ENCODE measurements at regions not wholly inside any gene's neighbourhood (a gene's known extent, or its start where the extent isn't known, plus 50 kb on each side); places are given as distances from the start of the nearest gene placed in this dataset.

DNA sequence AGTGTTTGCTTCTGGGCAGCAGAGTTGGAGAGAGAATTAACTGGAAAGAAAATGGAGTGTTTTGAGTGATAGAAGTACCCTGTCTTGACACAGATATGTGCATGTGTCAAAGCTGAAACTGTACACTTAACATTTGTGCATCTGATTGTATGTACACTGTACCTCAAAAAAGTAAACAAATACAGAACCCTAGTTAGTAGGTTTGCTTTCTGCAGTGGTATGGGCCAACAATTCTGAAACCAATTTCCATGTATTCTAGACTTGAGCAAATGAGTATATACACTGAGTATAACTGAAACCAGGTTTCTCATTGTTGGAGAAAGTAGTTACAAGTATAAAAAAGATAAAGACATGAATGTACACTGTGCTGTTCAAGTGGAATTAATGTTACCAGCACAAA, 52.4 kb downstream of the ELAPOR2 start:
- Histone ChIP-seq H3K9ac (ENCODE audit: low read length in 5 of 5) (no peak overlapping the region), H3K4me1 (ENCODE audit: control insufficient read depth in 5 of 5, insufficient read depth in 5 of 5, low read length in 5 of 5) (peaks cover 0 to 19% (median 8%) of the 10 kb centered on the region in 5 donors), H3K9me3 (ENCODE audit: control insufficient read depth in 5 of 5, low read length in 5 of 5) (no peaks in the 10 kb centered on the region), H3K27me3 (ENCODE audit: control insufficient read depth in 5 of 5, insufficient read depth in 4 of 5, low read length in 5 of 5) (no peaks in the 10 kb centered on the region), H3K36me3 (ENCODE audit: control insufficient read depth in 5 of 5, insufficient read depth in 5 of 5, low read length in 5 of 5) (no peaks in the 10 kb centered on the region), H3K27ac (ENCODE audit: low read depth, low read length) (no peak overlapping the region), H3K4me3 (ENCODE audit: low read depth in 1 of 5, low read length in 5 of 5) (no peak overlapping the region)

DNA sequence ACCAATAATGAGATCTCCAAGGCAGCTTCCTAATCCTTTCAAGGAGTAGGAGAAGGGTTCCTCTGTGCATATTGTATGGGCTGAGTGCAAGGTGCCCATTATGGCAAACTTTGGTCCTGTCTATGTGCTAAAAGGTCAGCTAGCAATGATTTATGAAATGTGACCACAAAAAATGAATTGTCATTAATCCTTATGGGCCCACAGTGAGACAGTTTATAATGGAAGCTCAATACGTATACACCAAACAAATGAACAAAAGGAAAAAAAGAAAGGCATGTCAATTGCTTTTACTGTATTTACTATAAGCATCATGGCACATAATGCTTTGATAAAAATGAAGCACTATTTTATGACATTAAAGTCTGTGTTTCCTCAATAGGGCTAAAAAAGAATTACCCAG, 54.5 kb downstream of the ELAPOR2 start:
- H3K4me1 ChIP-seq (ENCODE audit: control insufficient read depth in 5 of 5, insufficient read depth in 5 of 5, low read length in 5 of 5) = peaks cover 2 to 33% (median 15%) of the 10 kb centered on the region in 5 donors
- no peaks in the 10 kb centered on the region for H3K27me3 ChIP-seq (ENCODE audit: control insufficient read depth in 5 of 5, insufficient read depth in 4 of 5, low read length in 5 of 5)
- no peak overlapping the region for H3K9ac ChIP-seq (ENCODE audit: low read length in 5 of 5)

DNA sequence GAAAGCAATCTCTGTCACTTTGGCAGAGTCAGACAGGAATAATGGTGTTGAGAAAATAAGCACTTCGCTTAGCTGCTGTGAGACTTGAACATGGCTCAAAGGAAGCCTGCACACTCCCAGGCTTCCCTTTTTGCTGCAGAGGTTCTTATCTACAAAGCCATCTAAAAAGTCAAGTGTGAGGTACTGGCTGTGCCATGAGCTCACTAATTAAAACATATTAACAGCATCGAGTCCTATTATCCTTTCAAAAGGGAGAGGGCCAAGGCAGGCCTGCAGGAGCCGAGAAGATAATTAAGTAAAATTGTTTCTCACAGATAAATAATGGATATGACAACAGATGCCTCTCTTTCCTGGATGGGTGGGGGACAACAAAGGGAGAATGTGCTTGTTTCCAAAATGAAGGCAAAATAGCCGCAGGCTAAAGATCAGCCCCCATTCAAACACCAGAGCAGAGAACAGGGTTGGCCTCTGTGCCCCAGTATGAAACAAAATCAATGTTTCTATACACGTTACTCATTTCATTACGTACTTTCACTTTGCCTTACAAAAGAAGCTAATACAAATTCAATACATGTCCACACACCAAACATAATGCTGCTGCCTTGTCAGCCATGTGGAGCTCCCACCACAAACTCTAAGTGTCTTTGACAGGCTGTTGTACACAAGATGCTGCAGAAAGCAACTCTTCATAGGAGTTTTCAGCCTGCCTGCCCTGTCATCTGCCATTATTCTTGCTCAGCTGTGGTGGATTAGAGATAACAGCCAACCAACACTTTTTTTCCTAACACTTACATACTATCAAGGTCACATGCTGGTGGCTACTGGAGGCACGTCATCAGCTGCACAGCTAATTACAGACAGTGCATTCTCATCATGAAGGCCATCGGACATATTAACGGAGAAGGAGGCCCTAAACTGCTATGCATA, 55.3 kb downstream of the ELAPOR2 start:
- Histone ChIP-seq H3K9me3 (ENCODE audit: control insufficient read depth in 5 of 5, low read length in 5 of 5) (no peaks in the 10 kb centered on the region), H3K4me1 (ENCODE audit: control insufficient read depth in 5 of 5, insufficient read depth in 5 of 5, low read length in 5 of 5) (peaks cover 2 to 35% (median 15%) of the 10 kb centered on the region in 5 donors), H3K27ac (ENCODE audit: low read depth, low read length) (no peak overlapping the region), H3K4me3 (ENCODE audit: low read depth in 1 of 5, low read length in 5 of 5) (peak overlapping the region in 2 of 5 donors; percentile 8 to 39), H3K27me3 (ENCODE audit: control insufficient read depth in 5 of 5, insufficient read depth in 4 of 5, low read length in 5 of 5) (no peaks in the 10 kb centered on the region), H3K9ac (ENCODE audit: low read length in 5 of 5) (no peak overlapping the region), H3K36me3 (ENCODE audit: control insufficient read depth in 5 of 5, insufficient read depth in 5 of 5, low read length in 5 of 5) (no peaks in the 10 kb centered on the region)

More for the DNA sequence above, 54.5 kb downstream of the ELAPOR2 start:
- no peak overlapping the region for H3K4me3 ChIP-seq (ENCODE audit: low read depth in 1 of 5, low read length in 5 of 5)
- no peaks in the 10 kb centered on the region for H3K9me3 ChIP-seq (ENCODE audit: control insufficient read depth in 5 of 5, low read length in 5 of 5)
- no peaks in the 10 kb centered on the region for H3K36me3 ChIP-seq (ENCODE audit: control insufficient read depth in 5 of 5, insufficient read depth in 5 of 5, low read length in 5 of 5)
- H3K27ac ChIP-seq (ENCODE audit: low read depth, low read length) = no peak overlapping the region

DNA sequence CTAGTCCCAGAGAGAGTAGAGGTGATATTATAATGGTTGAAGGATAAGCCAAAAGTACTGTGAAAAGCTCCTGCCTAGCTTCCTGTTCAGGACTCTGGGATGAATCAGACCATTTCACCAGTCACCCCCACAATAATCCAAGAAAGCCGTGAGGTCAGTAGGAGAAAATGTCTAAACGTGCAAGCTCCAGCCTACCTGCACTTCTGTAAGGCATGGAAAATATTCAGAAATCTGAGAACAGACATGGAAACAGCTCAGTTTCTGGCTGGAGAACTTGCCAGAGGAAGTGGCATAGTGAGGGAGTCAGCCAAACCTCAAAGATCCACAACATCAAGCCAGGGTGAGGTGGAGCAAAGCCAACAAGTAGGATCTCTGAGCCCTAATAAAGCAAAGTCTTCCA, 58.2 kb downstream of the ELAPOR2 start:
- H3K27ac ChIP-seq (ENCODE audit: low read depth, low read length) = no peak overlapping the region
- H3K9me3 ChIP-seq (ENCODE audit: control insufficient read depth in 5 of 5, low read length in 5 of 5) = no peaks in the 10 kb centered on the region
- H3K4me1 ChIP-seq (ENCODE audit: control insufficient read depth in 5 of 5, insufficient read depth in 5 of 5, low read length in 5 of 5) = peaks cover 2 to 35% (median 15%) of the 10 kb centered on the region in 5 donors
- H3K36me3 ChIP-seq (ENCODE audit: control insufficient read depth in 5 of 5, insufficient read depth in 5 of 5, low read length in 5 of 5) = no peaks in the 10 kb centered on the region
- no peak overlapping the region for H3K4me3 ChIP-seq (ENCODE audit: low read depth in 1 of 5, low read length in 5 of 5)
- no peak overlapping the region for H3K9ac ChIP-seq (ENCODE audit: low read length in 5 of 5)
- no peaks in the 10 kb centered on the region for H3K27me3 ChIP-seq (ENCODE audit: control insufficient read depth in 5 of 5, insufficient read depth in 4 of 5, low read length in 5 of 5)

DNA sequence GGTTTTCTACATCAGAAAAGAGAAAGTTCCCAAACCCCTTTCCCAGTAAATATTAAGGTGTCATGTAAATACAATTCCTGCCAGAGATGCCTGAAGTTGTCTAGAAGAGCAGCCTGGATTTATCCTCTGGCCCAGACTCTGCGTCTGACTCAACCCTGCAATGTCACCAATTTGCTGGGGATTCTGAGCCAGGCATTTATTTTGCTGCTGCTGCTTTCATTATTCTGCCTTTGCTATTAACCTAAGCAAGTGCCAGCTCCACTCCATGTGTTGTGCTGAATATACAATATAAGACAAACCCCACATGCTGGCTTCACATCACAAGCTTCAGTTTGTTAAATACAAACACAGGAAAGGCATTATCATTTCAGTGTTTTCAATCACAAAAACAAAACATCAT, 59.1 kb downstream of the ELAPOR2 start:
- no peak overlapping the region for H3K9ac ChIP-seq (ENCODE audit: low read length in 5 of 5)
- no peak overlapping the region for H3K27ac ChIP-seq (ENCODE audit: low read depth, low read length)
- H3K4me1 ChIP-seq (ENCODE audit: control insufficient read depth in 5 of 5, insufficient read depth in 5 of 5, low read length in 5 of 5) = peaks cover 2 to 35% (median 15%) of the 10 kb centered on the region in 5 donors
- no peaks in the 10 kb centered on the region for H3K36me3 ChIP-seq (ENCODE audit: control insufficient read depth in 5 of 5, insufficient read depth in 5 of 5, low read length in 5 of 5)
- no peak overlapping the region for H3K4me3 ChIP-seq (ENCODE audit: low read depth in 1 of 5, low read length in 5 of 5)
- H3K9me3 ChIP-seq (ENCODE audit: control insufficient read depth in 5 of 5, low read length in 5 of 5) = no peaks in the 10 kb centered on the region
- no peaks in the 10 kb centered on the region for H3K27me3 ChIP-seq (ENCODE audit: control insufficient read depth in 5 of 5, insufficient read depth in 4 of 5, low read length in 5 of 5)

DNA sequence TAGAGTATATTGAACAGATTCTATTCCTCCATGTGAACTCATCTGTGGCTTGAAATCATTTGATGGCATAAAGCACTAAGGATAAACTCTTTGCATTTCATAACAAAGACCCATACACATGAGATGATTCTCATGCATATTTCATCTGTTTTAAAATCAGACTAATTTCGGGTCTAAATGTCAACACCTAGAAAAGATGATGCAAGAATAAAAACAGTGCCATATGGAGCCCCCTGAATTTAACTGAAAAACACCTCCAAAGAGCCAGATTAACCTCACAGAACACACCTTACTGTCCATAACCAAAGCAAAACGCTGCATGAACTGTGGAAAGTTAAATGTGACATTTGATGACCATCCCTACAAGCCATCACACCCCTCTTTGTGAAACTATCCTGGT, 59.7 kb downstream of the ELAPOR2 start:
- H3K9me3 ChIP-seq (ENCODE audit: control insufficient read depth in 5 of 5, low read length in 5 of 5) = no peaks in the 10 kb centered on the region

DNA sequence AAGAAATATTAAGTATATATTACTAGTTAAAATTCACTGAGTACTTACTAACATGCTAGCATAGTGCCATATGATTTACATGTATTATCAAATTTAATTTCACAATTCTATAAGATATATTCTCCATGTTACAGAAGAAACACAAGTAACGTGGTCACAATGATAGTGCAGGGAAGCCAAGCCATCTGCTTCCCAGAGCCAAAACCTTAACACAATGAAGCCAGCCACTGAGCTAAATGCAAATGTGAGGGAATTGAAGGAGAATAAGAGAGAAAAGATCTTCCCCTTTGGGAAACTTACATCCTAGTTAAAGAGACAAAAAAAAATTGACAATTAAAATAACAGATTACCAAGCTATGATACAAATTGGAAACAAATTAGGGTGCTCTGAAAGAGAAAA, 63.6 kb downstream of the ELAPOR2 start:
- H3K36me3 ChIP-seq (ENCODE audit: control insufficient read depth in 5 of 5, insufficient read depth in 5 of 5, low read length in 5 of 5) = no peaks in the 10 kb centered on the region
- H3K4me1 ChIP-seq (ENCODE audit: control insufficient read depth in 5 of 5, insufficient read depth in 5 of 5, low read length in 5 of 5) = peaks cover 0 to 16% (median 7%) of the 10 kb centered on the region in 5 donors
- no peak overlapping the region for H3K9ac ChIP-seq (ENCODE audit: low read length in 5 of 5)
- no peaks in the 10 kb centered on the region for H3K9me3 ChIP-seq (ENCODE audit: control insufficient read depth in 5 of 5, low read length in 5 of 5)
- no peak overlapping the region for H3K4me3 ChIP-seq (ENCODE audit: low read depth in 1 of 5, low read length in 5 of 5)
- H3K27me3 ChIP-seq (ENCODE audit: control insufficient read depth in 5 of 5, insufficient read depth in 4 of 5, low read length in 5 of 5) = no peaks in the 10 kb centered on the region
- no peak overlapping the region for H3K27ac ChIP-seq (ENCODE audit: low read depth, low read length)

More for the DNA sequence above, 59.7 kb downstream of the ELAPOR2 start:
- peaks cover 2 to 32% (median 15%) of the 10 kb centered on the region in 5 donors for H3K4me1 ChIP-seq (ENCODE audit: control insufficient read depth in 5 of 5, insufficient read depth in 5 of 5, low read length in 5 of 5)
- no peaks in the 10 kb centered on the region for H3K27me3 ChIP-seq (ENCODE audit: control insufficient read depth in 5 of 5, insufficient read depth in 4 of 5, low read length in 5 of 5)
- no peak overlapping the region for H3K9ac ChIP-seq (ENCODE audit: low read length in 5 of 5)
- no peak overlapping the region for H3K4me3 ChIP-seq (ENCODE audit: low read depth in 1 of 5, low read length in 5 of 5)
- H3K27ac ChIP-seq (ENCODE audit: low read depth, low read length) = no peak overlapping the region
- H3K36me3 ChIP-seq (ENCODE audit: control insufficient read depth in 5 of 5, insufficient read depth in 5 of 5, low read length in 5 of 5) = no peaks in the 10 kb centered on the region

DNA sequence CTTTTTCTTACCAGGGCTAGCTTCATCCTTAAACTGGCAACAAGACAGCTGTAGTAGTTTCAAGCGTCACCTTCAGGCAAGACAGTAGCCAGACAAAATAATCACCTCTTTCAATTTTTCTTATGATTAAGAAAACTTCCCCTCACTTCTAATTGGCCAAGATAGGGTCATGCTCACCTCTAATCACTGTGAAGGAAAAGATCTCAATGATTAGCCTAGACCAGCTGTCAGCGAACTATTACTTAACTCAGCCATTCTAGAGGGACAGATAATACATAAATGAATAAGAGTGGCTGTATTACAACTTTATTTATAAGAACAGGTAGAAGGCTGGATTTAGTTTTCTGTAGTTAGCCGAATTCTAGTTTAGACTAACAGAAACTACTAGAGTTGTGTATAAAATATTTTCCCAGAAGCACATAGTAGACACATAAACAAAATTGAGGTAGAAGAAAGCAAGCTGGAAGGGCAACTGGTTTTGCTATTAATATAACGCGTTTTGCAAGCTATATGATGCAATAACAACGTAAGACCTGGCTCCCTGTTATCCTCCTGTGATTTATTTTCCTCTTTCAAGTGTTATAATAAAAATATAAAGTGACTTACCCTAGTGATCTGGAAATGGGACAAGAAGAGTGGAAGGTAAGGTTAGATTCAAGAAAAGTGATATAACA, 64.3 kb downstream of the ELAPOR2 start:
- H3K4me1 ChIP-seq (ENCODE audit: control insufficient read depth in 5 of 5, insufficient read depth in 5 of 5, low read length in 5 of 5) = peaks cover 0 to 11% (median 2%) of the 10 kb centered on the region in 5 donors
- H3K27ac ChIP-seq (ENCODE audit: low read depth, low read length) = no peak overlapping the region
- H3K27me3 ChIP-seq (ENCODE audit: control insufficient read depth in 5 of 5, insufficient read depth in 4 of 5, low read length in 5 of 5) = no peaks in the 10 kb centered on the region
- no peak overlapping the region for H3K4me3 ChIP-seq (ENCODE audit: low read depth in 1 of 5, low read length in 5 of 5)
- no peaks in the 10 kb centered on the region for H3K36me3 ChIP-seq (ENCODE audit: control insufficient read depth in 5 of 5, insufficient read depth in 5 of 5, low read length in 5 of 5)
- no peaks in the 10 kb centered on the region for H3K9me3 ChIP-seq (ENCODE audit: control insufficient read depth in 5 of 5, low read length in 5 of 5)
- no peak overlapping the region for H3K9ac ChIP-seq (ENCODE audit: low read length in 5 of 5)

DNA sequence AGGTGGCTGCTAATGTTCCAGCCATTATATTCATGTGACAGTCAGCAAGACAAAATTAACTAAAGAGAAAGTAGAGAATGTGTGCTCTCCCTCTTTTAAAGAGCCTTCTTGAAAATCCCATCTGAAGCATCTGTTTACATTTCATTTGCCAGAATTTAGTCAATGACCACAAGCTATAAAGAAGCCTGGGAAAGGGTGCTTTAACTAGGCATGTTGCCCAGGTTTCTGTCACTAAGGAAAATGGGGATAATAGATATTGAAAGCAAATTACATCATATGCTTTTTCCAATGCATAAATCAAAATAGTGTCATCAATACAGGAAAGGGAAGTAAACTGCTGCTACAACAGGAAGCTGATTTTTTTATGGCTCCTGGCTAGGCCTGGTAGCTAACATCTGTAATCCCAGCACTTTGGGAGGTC, 67.7 kb downstream of the ELAPOR2 start:
- no peak overlapping the region for H3K27ac ChIP-seq (ENCODE audit: low read depth, low read length)
- no peaks in the 10 kb centered on the region for H3K27me3 ChIP-seq (ENCODE audit: control insufficient read depth in 5 of 5, insufficient read depth in 4 of 5, low read length in 5 of 5)
- peaks cover 0 to 7% (median 0%) of the 10 kb centered on the region in 5 donors for H3K4me1 ChIP-seq (ENCODE audit: control insufficient read depth in 5 of 5, insufficient read depth in 5 of 5, low read length in 5 of 5)
- no peak overlapping the region for H3K9ac ChIP-seq (ENCODE audit: low read length in 5 of 5)
- no peak overlapping the region for H3K4me3 ChIP-seq (ENCODE audit: low read depth in 1 of 5, low read length in 5 of 5)
- no peaks in the 10 kb centered on the region for H3K9me3 ChIP-seq (ENCODE audit: control insufficient read depth in 5 of 5, low read length in 5 of 5)
- no peaks in the 10 kb centered on the region for H3K36me3 ChIP-seq (ENCODE audit: control insufficient read depth in 5 of 5, insufficient read depth in 5 of 5, low read length in 5 of 5)
